ENCODE measurements at regions not wholly inside any gene's neighbourhood (a gene's known extent, or its start where the extent isn't known, plus 50 kb on each side); places are given as distances from the start of the nearest gene placed in this dataset.

GRCh38 chr2:45289997-45290709 is 280.9 kb upstream of the SIX2 start:
- no peak for DNase-seq (ENCODE audit: low read depth)
- no peak overlapping the region for H3K4me3 ChIP-seq (ENCODE audit: low read depth, low read length)
- no peak for TF ChIP-seq CTCF (IDR thresholded peaks at IDR 0.05; ENCODE audit: low read depth, low read length, missing control alignments)

GRCh38 chr2:45288532-45289417 is 279.5 kb upstream of the SIX2 start:
- no peak for DNase-seq (ENCODE audit: low read depth)
- H3K4me3 ChIP-seq (ENCODE audit: low read depth, low read length): no peak overlapping the region
- no peak for TF ChIP-seq CTCF (IDR thresholded peaks at IDR 0.05; ENCODE audit: low read depth, low read length, missing control alignments)

GRCh38 chr2:45287045-45287444 is 277.8 kb upstream of the SIX2 start:
- DNase-seq (ENCODE audit: low read depth): no peak
- TF ChIP-seq CTCF (IDR thresholded peaks at IDR 0.05; ENCODE audit: low read depth, low read length, missing control alignments): no peak
- no peak overlapping the region for H3K4me3 ChIP-seq (ENCODE audit: low read depth, low read length)

GRCh38 chr2:45285771-45286390 is 276.6 kb upstream of the SIX2 start:
- no peak for TF ChIP-seq CTCF (IDR thresholded peaks at IDR 0.05; ENCODE audit: low read depth, low read length, missing control alignments)
- no peak overlapping the region for H3K4me3 ChIP-seq (ENCODE audit: low read depth, low read length)
- no peak for DNase-seq (ENCODE audit: low read depth)

- no peak for DNase-seq (ENCODE audit: low read depth)
- H3K4me3 ChIP-seq (ENCODE audit: low read depth, low read length): no peak overlapping the region
- TF ChIP-seq CTCF (IDR thresholded peaks at IDR 0.05; ENCODE audit: low read depth, low read length, missing control alignments): no peak
Measured at GRCh38 chr2:45285311-45285710, 276.1 kb upstream of the SIX2 start.

GRCh38 chr2:45284621-45284995 is 275.4 kb upstream of the SIX2 start:
- TF ChIP-seq CTCF (IDR thresholded peaks at IDR 0.05; ENCODE audit: low read depth, low read length, missing control alignments): no peak
- no peak for DNase-seq (ENCODE audit: low read depth)
- no peak overlapping the region for H3K4me3 ChIP-seq (ENCODE audit: low read depth, low read length)
